SJCRH30 (cell line): ENCODE measurements at regions not wholly inside any gene's neighbourhood (a gene's known extent, or its start where the extent isn't known, plus 50 kb on each side); places are given as distances from the start of the nearest gene placed in this dataset.
"Not testable (repeated sequence)": the region's sequence is repeated elsewhere in the genome, so short reads cannot be mapped to it uniquely, and the experiment has no call there.

ENCODE experiments used
- DNase-seq, 2 experiments: peaks; one replicate each; pipeline ENCODE4 v3.0.0-alpha.2; 2015 to 2020
- H3K27ac ChIP-seq: fragments of 250-450 bp; sonication (Bioruptor Pico); 2 replicates; pipeline ENCODE4 v1.5.1; 2020; ENCODE audit warnings: mild to moderate bottlenecking, moderate library complexity
- H3K27me3 ChIP-seq: fragments of 250-450 bp; sonication (Bioruptor Pico); 2 replicates; pipeline ENCODE4 v1.5.1; 2020; ENCODE audit warnings: mild to moderate bottlenecking, moderate library complexity
- H3K36me3 ChIP-seq: fragments of 250-450 bp; sonication (Bioruptor Pico); 2 replicates; pipeline ENCODE4 v1.5.1; 2020; ENCODE audit warnings: mild to moderate bottlenecking, moderate library complexity
- H3K4me1 ChIP-seq: fragments of 250-450 bp; sonication (Bioruptor Pico); 2 replicates; pipeline ENCODE4 v1.5.1; 2020; ENCODE audit warnings: mild to moderate bottlenecking, moderate library complexity
- H3K4me3 ChIP-seq: fragments of 250-450 bp; sonication (Bioruptor Pico); 2 replicates; pipeline ENCODE4 v1.5.1; 2020; ENCODE audit warnings: mild to moderate bottlenecking, moderate library complexity
- H3K9me3 ChIP-seq: fragments of 250-450 bp; sonication (Bioruptor Pico); replicated peaks from 2 replicates; pipeline ENCODE4 v1.5.1; 2020; ENCODE audit warnings: mild to moderate bottlenecking, moderate library complexity

- Histone ChIP-seq H3K27ac (no peak overlapping the region), H3K36me3 (no peaks in the 10 kb centered on the region), H3K4me3 (no peak overlapping the region), H3K4me1 (no peaks in the 10 kb centered on the region), H3K27me3 (no peaks in the 10 kb centered on the region), H3K9me3 (no peaks in the 10 kb centered on the region)
- no peak for DNase-seq
Measured at GRCh38 chr2:116918574-116918973, 895.9 kb upstream of the DDX18 start.

GRCh38 chr2:116922414-116922813 lies 892.1 kb upstream of the DDX18 start:
- no peak for DNase-seq
- no peaks in the 10 kb centered on the region for H3K4me1 ChIP-seq
- H3K36me3 ChIP-seq: no peaks in the 10 kb centered on the region
- no peaks in the 10 kb centered on the region for H3K27me3 ChIP-seq
- H3K4me3 ChIP-seq: no peak overlapping the region
- H3K27ac ChIP-seq: no peak overlapping the region
- no peaks in the 10 kb centered on the region for H3K9me3 ChIP-seq

GRCh38 chr2:116924509-116924908 lies 890.0 kb upstream of the DDX18 start:
- H3K9me3 ChIP-seq: no peaks in the 10 kb centered on the region
- no peak overlapping the region for H3K27ac ChIP-seq
- H3K36me3 ChIP-seq: no peaks in the 10 kb centered on the region
- DNase-seq: no peak
- H3K4me3 ChIP-seq: no peak overlapping the region
- H3K4me1 ChIP-seq: no peaks in the 10 kb centered on the region
- no peaks in the 10 kb centered on the region for H3K27me3 ChIP-seq

GRCh38 chr2:116935097-116935814 lies 879.2 kb upstream of the DDX18 start:
- Histone ChIP-seq H3K36me3 (no peaks in the 10 kb centered on the region), H3K9me3 (no peaks in the 10 kb centered on the region), H3K27ac (no peak overlapping the region), H3K4me1 (no peaks in the 10 kb centered on the region), H3K27me3 (no peaks in the 10 kb centered on the region), H3K4me3 (no peak overlapping the region)
- no peak for DNase-seq

GRCh38 chr2:116948258-116948657 lies 866.2 kb upstream of the DDX18 start:
- Histone ChIP-seq H3K27me3 (no peaks in the 10 kb centered on the region; the same call in 1 of the 2 replicates), H3K4me3 (no peak overlapping the region)
- no peak for DNase-seq

GRCh38 chr2:116949249-116949648 lies 865.2 kb upstream of the DDX18 start:
- Histone ChIP-seq H3K4me1 (no peaks in the 10 kb centered on the region), H3K27ac (no peak overlapping the region), H3K4me3 (no peak overlapping the region), H3K27me3 (no peaks in the 10 kb centered on the region; the same call in 1 of the 2 replicates), H3K9me3 (no peaks in the 10 kb centered on the region), H3K36me3 (no peaks in the 10 kb centered on the region)
- DNase-seq: no peak

More at GRCh38 chr2:116948258-116948657, 866.2 kb upstream of the DDX18 start:
- Histone ChIP-seq H3K36me3 (no peaks in the 10 kb centered on the region), H3K4me1 (no peaks in the 10 kb centered on the region), H3K27ac (no peak overlapping the region), H3K9me3 (no peaks in the 10 kb centered on the region)

GRCh38 chr2:116952254-116952653 lies 862.2 kb upstream of the DDX18 start:
- Histone ChIP-seq H3K27me3 (no peaks in the 10 kb centered on the region), H3K9me3 (no peaks in the 10 kb centered on the region), H3K27ac (no peak overlapping the region), H3K36me3 (no peaks in the 10 kb centered on the region), H3K4me3 (no peak overlapping the region), H3K4me1 (no peaks in the 10 kb centered on the region)
- peak in 1 of 2 experiments; percentile 16 for DNase-seq

GRCh38 chr2:116955646-116956045 lies 858.8 kb upstream of the DDX18 start:
- DNase-seq: no peak
- Histone ChIP-seq H3K4me3 (no peak overlapping the region), H3K27me3 (no peaks in the 10 kb centered on the region)

GRCh38 chr2:116975608-116976007 lies 838.9 kb upstream of the DDX18 start:
- Histone ChIP-seq H3K4me3 (no peak overlapping the region), H3K4me1 (no peaks in the 10 kb centered on the region), H3K27ac (no peak overlapping the region), H3K27me3 (no peaks in the 10 kb centered on the region), H3K36me3 (no peaks in the 10 kb centered on the region), H3K9me3 (no peaks in the 10 kb centered on the region)
- DNase-seq: no peak

More at GRCh38 chr2:116955646-116956045, 858.8 kb upstream of the DDX18 start:
- H3K9me3 ChIP-seq: no peaks in the 10 kb centered on the region
- no peaks in the 10 kb centered on the region for H3K36me3 ChIP-seq
- H3K4me1 ChIP-seq: no peaks in the 10 kb centered on the region
- H3K27ac ChIP-seq: no peak overlapping the region

- Histone ChIP-seq H3K36me3 (no peaks in the 10 kb centered on the region), H3K9me3 (no peaks in the 10 kb centered on the region), H3K4me1 (no peaks in the 10 kb centered on the region), H3K27me3 (no peaks in the 10 kb centered on the region), H3K4me3 (no peak overlapping the region), H3K27ac (no peak overlapping the region)
- DNase-seq: no peak
Measured at GRCh38 chr2:116979916-116980764, 834.4 kb upstream of the DDX18 start.

GRCh38 chr2:116987447-116987846 lies 827.0 kb upstream of the DDX18 start:
- H3K4me1 ChIP-seq: no peaks in the 10 kb centered on the region
- H3K9me3 ChIP-seq: no peaks in the 10 kb centered on the region
- H3K27me3 ChIP-seq: no peaks in the 10 kb centered on the region; the same call in 1 of the 2 replicates
- H3K36me3 ChIP-seq: no peaks in the 10 kb centered on the region
- no peak overlapping the region for H3K27ac ChIP-seq
- no peak overlapping the region for H3K4me3 ChIP-seq
- DNase-seq: no peak

GRCh38 chr2:116988303-116988702 lies 826.2 kb upstream of the DDX18 start:
- Histone ChIP-seq H3K27me3 (no peaks in the 10 kb centered on the region; the same call in 1 of the 2 replicates), H3K9me3 (no peaks in the 10 kb centered on the region), H3K4me3 (no peak overlapping the region), H3K36me3 (no peaks in the 10 kb centered on the region), H3K27ac (no peak overlapping the region), H3K4me1 (no peaks in the 10 kb centered on the region)
- DNase-seq: no peak

GRCh38 chr2:117019357-117019756 lies 795.1 kb upstream of the DDX18 start:
- no peaks in the 10 kb centered on the region for H3K36me3 ChIP-seq
- DNase-seq: no peak
- no peaks in the 10 kb centered on the region for H3K9me3 ChIP-seq
- no peaks in the 10 kb centered on the region; the same call in 1 of the 2 replicates for H3K27me3 ChIP-seq
- H3K4me1 ChIP-seq: no peaks in the 10 kb centered on the region
- H3K27ac ChIP-seq: no peak overlapping the region
- no peak overlapping the region for H3K4me3 ChIP-seq

GRCh38 chr2:117027646-117028045 lies 786.8 kb upstream of the DDX18 start:
- Histone ChIP-seq H3K9me3 (no peaks in the 10 kb centered on the region), H3K4me1 (no peaks in the 10 kb centered on the region), H3K27ac (no peak overlapping the region), H3K27me3 (no peaks in the 10 kb centered on the region), H3K4me3 (no peak overlapping the region), H3K36me3 (no peaks in the 10 kb centered on the region)
- DNase-seq: no peak

- DNase-seq, H3K27ac ChIP-seq, H3K4me1 ChIP-seq, H3K36me3 ChIP-seq, H3K27me3 ChIP-seq, H3K4me3 ChIP-seq, H3K9me3 ChIP-seq: not testable (repeated sequence)
Measured at GRCh38 chr2:117028708-117029107, 785.8 kb upstream of the DDX18 start.
